NCI-H510A treated with DMSO at 0.1 percent for 48 hours (cell line): ENCODE measurements at regions not wholly inside any gene's neighbourhood (a gene's known extent, or its start where the extent isn't known, plus 50 kb on each side); places are given as distances from the start of the nearest gene placed in this dataset.

Experiments
- DNase-seq: peaks from one replicate; lab custom pipeline; 2025; lab: John Stamatoyannopoulos, UW

DNA sequence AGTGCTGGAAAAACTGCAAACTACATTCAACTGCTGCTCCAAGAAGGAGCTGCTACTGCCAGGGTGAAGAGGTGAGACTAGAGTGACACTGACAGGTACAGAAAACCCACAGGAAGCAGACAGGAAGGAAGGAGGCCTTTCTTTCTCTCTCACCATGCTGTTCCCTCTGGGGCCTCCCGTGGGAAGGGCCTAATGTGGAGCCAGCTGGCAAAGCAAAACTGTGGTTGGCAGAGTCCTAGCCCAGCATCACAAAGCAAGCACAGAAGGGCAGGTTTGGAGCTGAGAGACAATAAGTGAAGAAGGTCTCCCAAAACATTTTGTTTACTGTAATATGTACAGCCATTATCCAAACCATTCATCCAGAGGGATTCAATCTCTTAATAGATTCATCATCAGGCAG is 122.5 kb upstream of the MAX start:
- peak; percentile 18 for DNase-seq

DNA sequence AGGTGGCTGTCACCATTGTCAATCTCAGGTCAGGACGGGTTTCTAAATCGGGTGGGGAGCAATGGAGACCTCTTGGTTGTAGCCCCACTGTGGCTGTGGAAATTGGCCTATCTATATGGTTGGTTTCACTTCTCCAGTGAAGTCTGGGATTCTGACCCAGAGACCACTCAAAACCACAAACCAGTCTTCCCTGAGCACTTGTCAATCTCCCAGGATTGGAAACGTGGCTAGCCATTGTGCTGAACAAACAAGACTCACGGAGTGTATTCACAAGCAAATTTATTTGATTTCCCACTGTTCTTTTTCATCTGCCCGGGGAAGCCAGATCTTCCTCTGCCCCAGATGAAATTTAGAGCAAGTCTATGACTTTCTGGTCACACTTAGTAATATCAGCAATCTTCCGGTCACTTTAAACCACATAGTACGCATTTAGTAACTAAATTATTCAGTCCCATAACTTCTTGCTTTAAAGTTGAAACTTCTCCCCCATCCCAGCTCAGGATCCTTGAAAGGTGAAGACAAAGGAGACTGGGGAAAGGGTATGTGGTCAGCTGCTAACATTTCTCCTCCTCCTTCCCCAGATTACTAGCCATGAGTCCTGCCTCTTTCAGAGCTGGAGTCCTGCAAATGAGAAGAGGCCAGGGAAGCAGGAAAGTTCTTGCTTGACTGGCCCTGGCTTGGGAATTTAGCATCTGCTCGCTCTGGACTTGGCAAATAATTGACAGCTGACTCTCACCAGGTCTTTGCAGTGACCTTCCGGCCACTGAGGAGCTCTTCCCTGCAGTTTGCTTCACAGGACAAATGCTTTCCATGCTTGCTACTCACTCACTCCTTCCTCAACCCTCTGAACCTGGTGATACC is 123.2 kb upstream of the MAX start:
- DNase-seq = peak; percentile 18

DNA sequence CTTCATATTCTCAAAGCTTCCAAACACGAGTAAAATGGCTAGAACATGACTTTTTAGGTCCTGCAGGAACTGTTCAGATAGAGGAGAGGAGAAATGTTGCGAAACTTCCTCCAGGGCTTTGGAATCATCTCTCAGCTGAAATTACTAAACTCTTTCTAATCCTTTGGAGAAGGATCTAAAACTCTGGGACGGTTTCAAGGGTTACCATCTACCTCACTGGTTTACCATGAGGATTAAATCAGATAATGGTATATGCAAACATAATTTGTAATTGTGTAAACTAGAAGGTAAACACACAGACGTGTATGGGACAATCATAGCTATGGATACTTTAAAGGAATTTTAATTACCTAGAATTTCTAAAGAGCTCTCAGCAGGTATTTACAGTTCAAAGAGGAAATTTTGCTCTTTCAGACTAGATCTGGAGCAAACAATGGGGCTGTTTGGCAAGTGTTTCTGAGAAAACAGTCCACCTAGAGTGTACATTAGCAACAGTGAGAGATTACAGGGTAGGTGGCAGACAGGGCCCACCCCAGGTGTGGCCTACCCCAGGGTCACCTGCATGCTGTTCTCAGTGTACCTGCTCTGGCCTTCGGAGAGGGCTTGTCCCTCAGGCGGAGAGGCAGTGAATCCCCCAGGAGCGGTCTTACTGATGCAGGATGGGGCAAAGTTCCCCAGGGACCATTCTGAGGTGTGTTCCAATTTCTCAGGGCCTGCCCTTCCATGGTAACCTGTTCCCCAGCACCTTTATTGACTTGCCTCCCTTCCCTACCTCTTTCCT is 124.7 kb upstream of the MAX start:
- DNase-seq = no peak

DNA sequence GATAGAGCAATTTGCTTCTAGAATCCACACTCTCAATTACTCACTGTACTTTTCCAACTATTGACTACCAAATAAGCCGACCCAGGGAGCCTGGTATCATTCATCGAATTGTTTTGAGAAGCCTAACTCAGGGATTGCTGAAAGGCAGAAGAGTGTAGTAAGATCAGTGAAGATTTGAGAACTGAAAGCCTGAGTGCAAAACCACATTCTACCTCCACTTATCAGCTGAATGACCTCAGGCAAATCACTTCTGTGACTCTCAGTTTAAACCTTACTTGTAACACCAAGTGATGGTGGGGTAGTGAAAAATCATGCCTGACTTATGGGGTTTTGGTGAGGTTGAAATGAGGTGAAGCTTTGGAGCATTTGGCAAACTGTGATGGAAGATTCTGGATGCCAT is 126.1 kb upstream of the MAX start:
- no peak for DNase-seq

DNA sequence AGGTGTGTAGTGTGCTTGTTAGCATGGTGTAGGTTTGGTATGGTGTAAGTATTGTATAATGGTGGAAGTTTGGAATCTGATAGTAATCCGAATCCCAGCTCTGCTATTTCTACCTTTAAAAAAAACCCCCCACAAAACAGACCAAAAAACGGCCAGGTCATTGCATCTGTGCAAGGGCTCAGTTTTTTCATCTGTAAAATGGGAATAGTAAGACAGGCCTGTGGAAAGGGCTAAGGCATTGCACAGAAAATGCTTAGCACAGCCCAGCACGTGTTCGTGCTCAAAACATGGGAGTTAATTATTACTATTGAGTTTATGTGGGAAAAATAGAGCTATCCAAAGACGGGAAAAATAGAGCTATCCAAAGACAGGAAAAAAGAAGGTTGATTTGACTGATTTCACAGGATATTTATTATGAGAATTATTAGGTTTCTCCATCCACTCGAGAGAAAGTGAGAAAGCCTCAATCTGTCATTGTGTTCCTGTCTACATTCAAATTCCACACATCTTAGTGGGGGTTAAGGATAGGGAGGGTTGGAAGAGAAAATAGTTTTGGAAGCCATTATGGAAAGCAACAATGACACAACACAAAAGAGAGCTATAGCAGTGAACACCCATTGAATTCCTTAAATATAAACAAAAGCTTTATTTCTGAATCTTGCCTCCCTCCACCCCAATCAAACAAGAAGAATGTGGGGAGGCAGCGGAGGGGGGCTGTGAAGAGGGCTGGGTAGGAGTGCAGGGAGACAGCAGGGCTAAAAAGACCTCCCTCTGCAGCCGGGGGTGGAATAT is 126.8 kb upstream of the MAX start:
- no peak for DNase-seq

DNA sequence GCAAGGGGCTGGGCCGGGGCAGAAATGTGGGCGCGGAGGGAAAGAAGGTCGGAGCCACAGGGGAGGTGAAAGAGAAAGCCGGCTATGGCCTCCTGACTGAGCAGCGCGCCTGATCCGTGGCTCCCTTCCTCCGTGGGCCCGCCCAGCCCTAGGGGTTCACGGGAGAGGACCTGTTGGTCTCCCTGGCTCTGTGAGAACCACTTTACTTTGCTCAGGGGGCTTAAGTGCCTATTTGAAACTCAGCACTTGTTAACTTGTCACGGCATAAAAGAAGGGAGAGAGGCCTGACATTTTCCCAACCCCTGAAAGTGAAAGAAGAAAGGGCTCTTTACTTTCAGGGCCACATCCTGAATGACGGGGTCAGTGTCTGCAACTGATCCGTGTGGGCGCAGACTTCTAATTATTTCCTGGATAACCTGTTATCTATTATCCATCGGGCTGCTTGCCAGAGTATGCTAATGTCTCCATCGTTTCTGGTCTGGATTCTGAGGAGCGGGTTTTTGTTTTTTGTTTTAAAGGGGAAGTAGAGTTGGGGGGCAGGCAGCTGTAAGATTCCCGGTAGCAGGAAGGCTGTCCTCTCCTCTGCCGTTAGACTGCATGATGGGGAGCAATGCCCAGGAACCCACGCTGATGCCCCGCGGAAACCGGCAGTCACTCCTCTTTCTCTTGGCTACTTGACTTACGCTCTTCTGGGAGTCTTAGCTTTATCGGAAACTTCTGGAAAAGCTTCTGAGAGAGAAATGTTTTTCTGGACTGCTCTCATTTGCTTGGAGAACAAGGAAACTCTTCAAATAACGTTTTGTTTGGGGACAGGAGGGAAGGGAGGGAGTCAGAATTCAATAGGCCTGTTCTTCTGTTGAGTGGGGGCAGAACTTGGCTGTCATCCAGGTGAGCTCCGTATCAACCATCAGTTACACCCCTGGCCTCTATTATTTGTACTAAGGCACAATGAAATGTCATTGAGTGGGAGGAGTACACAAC is 127.7 kb upstream of the MAX start:
- peak; percentile 91 for DNase-seq

DNA sequence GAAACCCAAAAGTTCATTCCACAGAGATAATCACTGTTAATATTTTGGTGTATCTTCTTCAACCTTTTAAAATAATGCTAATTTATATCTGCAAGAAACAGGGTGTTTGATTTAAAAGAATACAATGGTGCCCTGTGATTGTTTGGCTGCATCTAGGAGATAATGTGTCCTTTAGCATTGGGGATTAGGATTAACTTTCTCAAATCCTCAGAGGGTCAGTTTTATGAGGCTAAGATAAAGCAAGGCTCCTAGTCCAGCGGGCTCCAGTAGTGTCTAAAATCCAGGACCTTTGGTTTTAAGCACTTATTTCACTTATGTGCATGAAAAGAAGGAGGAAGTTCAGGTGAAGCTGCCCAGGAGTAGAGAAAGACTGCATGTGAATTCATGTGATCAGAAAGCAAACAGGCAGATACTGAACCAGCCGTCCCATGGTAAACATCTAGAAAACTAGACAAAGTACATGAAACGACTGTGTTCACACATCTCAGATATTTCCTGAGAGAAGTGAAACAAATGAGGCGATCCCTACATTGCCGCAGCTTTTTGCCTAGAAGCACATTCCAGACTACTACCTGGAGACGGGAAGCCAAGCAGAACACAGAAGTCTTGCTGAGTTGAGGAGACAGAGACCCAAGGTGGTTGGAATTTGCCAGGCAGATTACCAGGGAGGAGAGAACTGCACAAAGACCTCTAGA is 129.1 kb upstream of the MAX start:
- peak; percentile 52 for DNase-seq

DNA sequence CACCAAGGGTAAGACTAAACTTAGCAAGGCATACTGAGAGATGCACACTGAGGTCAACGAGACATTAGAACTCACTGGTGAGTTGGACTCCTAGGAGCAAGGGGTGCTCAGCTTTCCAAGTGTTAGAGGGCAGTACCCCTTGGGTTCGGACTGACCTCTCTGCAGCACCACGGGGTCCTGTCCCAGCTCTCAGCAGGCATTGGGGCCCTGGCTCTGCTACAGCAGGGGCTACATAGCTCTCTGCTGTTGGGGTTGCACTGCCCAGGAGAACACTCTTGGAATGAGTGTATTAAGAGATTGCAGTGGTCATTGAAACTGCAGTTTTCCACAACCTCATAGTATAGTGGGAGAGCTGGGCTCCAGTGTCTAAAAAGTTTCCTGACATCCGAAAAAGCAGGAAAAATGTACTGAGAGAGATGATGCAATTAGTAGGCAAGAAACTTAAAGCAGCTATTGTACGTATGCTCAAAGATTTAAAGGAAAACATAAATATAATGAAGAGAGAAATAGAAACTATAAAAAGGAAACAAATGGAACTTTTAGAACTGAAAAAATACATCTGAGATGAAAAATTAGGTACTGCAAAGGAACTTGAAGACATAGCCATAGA is 132.5 kb upstream of the MAX start:
- no peak for DNase-seq

DNA sequence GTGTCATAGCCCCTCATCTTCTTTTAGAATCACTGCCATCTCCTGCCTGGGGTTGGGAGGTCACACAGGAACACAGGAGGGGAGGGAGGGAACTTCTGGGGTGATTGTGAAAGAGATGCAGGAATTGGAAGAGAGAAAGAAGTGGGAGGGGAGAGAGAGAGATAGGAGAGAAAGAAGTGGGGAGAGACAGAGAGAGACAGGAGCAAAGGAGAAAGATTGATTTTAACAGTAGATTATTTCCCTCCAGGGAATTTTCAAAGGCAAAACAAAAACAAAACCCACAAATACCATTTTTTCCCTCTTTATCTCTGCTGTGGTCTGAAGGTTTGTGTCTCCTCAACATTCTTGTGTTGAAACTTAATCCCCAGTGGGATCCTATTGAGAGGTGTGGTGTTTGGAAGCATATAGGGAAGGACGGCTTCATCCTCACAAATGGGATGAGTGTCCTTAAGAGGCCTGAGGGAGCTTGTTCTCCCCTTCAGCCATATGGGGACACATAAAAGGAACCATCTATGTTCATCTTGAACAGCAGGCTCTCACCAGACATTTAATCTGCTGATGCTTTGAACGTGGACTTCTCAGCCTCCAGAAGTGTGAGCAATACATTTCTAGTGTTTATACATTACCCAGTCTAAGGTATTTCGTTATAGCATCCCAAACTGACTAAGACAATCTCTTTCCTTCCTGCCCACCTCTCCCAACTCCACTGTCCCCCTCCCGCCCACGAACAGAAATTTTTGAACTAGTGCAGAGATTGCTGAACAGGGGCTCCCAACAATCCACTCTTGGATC is 134.9 kb upstream of the MAX start:
- DNase-seq = no peak

DNA sequence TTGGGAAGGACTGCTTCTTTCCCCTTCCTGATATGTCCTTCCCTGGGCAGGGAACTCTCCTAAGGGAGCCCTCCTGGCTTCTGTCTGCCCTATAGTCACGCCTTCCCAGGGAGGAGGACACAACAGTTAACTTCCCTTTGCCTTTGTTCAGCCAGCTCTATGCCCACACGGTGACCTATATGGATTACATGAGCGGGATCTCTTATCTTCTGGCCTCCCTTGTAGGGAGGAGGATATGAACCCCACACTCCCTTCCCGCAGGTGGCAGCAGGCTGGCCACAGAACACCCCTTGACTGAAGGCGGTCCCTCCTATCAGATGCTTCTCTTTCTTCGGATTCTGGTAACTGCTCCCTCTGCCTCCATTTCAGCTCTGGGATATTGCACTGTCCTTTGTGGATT is 135.6 kb upstream of the MAX start:
- DNase-seq = no peak

DNA sequence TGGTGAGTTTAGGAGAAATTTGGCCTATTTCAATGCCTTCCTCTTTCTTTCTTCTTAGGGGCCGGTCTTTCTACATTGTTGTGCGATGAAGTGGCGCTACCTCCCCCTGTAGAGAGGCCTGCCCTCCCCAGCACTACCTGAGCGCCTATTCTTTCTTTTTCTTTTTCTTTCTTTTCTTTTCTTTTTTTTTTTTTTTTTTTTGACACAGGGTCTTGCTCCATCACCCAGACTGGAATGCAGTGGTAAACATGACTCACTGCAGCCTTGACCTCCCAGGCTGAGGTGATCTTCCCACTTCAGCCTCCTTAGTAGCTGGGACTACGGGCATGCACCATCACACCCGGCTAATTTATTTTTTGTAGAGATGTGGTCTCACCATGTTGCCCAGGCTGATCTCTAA is 136.1 kb upstream of the MAX start:
- no peak for DNase-seq

DNA sequence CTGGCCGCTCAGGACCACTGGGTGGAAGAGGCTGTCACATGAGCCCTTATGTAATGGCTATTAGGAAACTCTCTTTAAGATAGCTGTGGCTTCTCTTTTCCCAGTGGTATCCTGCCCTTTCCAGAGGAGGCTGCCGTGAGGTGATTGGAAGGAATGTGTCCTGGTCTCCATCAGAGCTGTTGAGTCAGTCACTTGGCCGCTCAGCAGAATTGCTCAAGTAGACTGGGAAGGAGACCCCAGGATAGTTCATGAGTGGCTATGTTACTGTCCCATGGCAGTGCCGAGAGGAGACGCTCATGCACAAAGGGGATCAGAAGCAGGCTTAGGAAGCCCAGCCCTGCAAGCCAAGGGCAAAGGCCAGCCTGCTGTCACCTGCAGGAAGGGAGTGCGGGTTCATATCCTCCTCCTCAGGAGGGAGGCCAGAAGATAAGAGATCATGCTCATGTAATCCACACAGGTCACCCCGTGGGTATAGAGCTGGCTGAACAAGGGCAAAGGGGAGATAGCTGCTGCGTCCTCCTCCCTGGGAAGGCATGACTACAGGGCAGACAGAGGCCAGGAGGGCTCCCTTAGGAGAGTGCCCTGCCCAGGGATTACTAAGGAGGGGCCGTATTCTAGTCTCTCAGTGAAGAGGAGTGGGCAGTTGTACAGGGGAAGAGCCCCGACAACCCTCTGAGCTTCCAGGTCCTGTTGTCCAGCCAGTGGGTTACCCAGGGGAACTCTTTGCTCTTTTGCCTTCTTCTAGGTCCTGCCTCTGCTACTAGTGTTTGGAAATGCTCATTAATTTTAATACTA is 137.0 kb upstream of the MAX start:
- no peak for DNase-seq

DNA sequence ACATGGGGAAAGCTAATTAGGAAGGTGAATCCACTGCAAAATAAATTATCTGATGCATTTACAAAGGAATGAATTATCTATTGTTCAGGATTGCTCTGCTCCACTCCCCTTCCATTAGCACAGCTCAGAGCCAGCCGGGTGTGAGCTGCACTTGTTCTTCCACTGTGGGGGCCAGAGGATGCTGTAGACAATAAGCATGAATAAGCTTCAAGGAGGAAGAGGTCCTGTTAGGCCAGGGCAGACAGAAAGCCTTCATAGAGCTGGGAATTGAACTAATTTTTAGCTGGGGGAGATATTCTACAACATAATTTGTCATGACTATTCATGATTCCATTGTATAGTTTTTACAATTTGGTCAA is 137.6 kb upstream of the MAX start:
- DNase-seq = no peak

DNA sequence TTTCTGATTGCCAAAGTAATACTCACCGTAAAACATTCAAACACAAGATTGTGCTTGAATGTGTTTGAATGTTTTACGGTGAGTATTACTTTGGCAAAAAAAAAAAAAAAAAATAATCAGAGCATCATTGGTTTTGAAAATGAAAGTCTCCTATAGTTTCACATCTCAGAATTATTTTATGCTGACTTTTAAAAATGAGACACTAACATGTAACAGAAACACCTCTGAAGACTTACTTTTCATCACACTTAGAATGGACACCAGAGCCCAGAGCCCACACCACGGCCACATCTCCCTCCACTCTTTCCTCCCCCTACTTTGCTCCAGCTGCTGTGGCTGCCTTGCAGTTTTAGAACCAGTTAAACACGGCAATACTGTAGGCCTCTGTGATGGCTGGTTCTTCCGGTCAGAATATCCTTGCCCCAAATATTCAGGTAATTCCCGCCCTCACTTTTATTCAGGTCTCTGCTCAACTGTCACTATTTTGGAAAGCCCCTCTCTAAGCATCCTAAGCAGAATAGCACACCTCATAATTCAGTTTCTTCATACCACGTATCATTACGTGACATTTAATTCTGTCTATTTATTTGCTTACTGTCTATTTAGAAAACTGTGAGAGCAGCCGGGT is 138.9 kb upstream of the MAX start:
- no peak for DNase-seq

DNA sequence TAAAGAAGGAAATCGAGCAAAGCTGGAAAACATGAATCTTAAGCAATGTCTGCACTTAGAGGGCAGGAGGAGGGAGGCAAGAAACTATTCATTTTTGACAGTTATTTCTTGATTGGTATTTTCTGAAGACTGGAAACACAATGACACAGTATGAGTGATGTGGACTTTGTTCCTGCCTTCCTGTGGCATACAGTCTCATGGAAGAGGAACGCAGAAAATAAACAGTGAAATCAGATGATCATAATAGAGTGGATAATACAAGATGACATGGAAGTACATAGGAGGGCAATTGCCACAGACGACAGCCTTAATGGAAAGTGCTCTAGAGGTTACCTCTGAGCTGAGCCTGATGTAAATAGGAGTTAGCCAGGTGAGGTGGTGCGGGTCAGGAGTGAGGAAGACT is 140.4 kb upstream of the MAX start:
- no peak for DNase-seq

DNA sequence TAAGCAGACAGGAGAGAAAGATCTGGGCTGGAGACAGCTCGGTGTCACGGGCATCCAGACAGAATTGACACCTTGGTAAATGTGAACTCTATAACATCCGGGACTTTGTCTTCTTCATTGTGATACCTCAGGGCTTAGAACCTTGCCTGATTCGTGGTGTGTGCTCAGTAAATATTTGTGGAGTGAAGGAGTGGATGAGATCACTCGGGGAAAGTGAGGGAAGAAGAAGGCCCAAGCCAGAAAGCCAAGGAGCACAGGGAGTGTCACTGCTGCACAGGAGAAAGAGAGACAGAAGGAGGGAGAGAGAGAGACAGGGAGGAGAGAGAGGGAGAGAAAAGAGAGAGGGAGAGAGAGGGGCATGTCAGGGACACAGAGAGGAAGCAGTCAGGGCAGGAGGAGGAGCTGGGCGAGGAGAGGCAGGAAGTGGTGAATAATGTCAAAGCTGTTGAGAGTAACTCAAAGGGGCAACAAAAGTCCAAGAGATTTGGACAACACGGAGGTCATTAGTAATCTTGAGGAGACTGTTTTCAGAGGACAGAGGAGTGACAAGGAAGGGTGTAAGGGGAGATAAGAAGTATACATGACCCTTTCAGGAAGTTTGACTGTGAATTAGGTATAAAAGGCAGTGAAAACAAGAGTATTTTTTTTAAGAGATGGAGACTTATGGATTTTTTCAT is 141.6 kb upstream of the MAX start:
- no peak for DNase-seq

DNA sequence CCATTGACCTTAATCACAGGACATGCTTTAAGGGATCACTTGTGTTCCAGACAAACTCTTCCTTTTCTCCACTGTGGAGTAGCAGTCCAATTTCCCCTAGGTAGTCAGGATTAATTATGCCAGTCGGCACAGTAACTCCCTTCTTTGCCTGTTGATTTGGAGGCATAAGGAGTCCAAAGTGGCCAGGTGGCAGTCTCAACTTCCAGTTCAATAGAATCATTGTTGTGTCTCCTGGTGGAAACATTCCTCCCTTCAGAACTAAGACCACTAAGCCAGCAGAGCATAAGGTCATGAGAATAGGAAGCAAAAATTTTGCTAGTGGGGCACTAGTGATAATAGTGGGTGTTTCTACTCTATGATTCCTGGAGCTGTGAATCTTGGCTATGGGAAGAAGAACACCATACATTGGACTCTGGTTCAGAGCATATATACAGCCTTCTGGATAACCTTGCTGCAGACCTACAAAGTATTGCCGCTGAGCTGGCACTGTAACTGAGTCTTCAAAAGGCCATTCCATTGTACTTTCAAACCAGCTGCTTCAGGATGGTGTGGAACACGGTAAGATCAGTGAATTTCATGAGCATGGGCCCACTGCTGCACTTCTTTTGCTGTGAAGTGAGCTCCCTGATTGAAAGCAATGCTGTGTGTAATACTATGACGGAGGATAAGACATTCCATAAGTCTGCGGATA is 147.3 kb upstream of the MAX start:
- DNase-seq = no peak
